ENCODE measurements at regions not wholly inside any gene's neighbourhood (a gene's known extent, or its start where the extent isn't known, plus 50 kb on each side); places are given as distances from the start of the nearest gene placed in this dataset.

- Histone ChIP-seq H3K79me2 (ENCODE audit: control insufficient read depth, low read length) (no peaks in the 10 kb centered on the region), H3K4me2 (ENCODE audit: low read length) (no peak overlapping the region), H3K9me3 (ENCODE audit: control insufficient read depth, insufficient read depth, low read length) (no peaks in the 10 kb centered on the region), H3K4me1 (ENCODE audit: control insufficient read depth, low read length) (peaks cover 2% of the 10 kb centered on the region), H3K27ac (ENCODE audit: low read depth, low read length) (no peak overlapping the region), H3K9me2 (replicated peaks; ENCODE audit: control insufficient read depth, low read length) (no peaks in the 10 kb centered on the region), H3K36me3 (ENCODE audit: control insufficient read depth, low read length) (no peaks in the 10 kb centered on the region), H3F3A (ENCODE audit: control insufficient read depth, insufficient read depth) (no peaks in the 10 kb centered on the region), H3K27me3 (ENCODE audit: control insufficient read depth, low read length) (no peaks in the 10 kb centered on the region), H3K4me3 (ENCODE audit: low read length) (no peak overlapping the region), H4K20me1 (ENCODE audit: control insufficient read depth, insufficient read depth, low read depth, low read length) (no peaks in the 10 kb centered on the region)
- TF ChIP-seq, protein P1, sequence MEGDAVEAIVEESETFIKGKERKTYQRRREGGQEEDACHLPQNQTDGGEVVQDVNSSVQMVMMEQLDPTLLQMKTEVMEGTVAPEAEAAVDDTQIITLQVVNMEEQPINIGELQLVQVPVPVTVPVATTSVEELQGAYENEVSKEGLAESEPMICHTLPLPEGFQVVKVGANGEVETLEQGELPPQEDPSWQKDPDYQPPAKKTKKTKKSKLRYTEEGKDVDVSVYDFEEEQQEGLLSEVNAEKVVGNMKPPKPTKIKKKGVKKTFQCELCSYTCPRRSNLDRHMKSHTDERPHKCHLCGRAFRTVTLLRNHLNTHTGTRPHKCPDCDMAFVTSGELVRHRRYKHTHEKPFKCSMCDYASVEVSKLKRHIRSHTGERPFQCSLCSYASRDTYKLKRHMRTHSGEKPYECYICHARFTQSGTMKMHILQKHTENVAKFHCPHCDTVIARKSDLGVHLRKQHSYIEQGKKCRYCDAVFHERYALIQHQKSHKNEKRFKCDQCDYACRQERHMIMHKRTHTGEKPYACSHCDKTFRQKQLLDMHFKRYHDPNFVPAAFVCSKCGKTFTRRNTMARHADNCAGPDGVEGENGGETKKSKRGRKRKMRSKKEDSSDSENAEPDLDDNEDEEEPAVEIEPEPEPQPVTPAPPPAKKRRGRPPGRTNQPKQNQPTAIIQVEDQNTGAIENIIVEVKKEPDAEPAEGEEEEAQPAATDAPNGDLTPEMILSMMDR (IDR thresholded peaks at IDR 0.05; ENCODE audit: low read depth, low read length, poor library complexity, severe bottlenecking), result no peak
- TF ChIP-seq EZH2phosphoT487 (IDR thresholded peaks at IDR 0.05; ENCODE audit: borderline replicate concordance, low read length), result no peak
Measured at GRCh38 chr1:8219530-8219929, 98.4 kb upstream of the SLC45A1 start.

DNA sequence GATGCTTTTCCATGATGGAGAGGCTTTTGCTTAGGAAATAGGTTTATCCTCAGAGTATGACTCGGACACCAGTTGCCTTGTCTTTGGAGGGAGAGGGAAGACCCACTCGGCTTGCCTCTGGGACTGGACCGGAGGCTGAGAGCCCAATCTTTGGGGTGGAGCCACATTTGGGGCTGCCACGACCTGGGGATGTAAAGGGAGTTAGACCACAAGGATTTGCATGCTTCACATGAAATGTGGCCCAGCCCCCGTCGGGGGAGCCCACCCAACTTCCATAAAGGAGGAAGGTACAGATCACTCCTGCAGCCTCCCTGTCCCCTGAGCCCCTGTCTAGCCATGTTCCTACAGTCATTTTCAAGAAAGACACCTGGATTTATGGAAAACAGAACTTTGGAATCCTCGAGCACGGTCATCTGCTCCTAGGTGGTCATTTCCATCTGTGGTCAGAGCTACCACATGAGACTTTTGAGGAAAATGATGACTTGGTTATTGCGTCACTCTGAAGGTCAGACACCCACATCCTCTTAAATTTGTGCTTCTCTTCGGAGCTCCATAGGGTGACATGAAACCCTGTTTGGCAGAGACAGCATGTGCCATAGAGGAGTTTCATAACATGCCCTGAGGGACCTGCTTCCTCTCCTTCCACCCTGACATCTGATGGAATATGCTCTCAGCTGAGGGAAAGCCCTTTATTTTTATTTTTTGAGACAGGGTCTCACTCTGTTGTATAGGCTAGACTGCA is 99.4 kb upstream of the SLC45A1 start:
- Histone ChIP-seq H3K27me3 (ENCODE audit: control insufficient read depth, low read length) (no peaks in the 10 kb centered on the region), H3K79me2 (ENCODE audit: control insufficient read depth, low read length) (no peaks in the 10 kb centered on the region), H4K20me1 (ENCODE audit: control insufficient read depth, insufficient read depth, low read depth, low read length) (no peaks in the 10 kb centered on the region), H3K9me3 (ENCODE audit: control insufficient read depth, insufficient read depth, low read length) (no peaks in the 10 kb centered on the region), H3K27ac (ENCODE audit: low read depth, low read length) (no peak overlapping the region), H3F3A (ENCODE audit: control insufficient read depth, insufficient read depth) (no peaks in the 10 kb centered on the region), H3K9me2 (replicated peaks; ENCODE audit: control insufficient read depth, low read length) (no peaks in the 10 kb centered on the region), H3K4me1 (ENCODE audit: control insufficient read depth, low read length) (no peaks in the 10 kb centered on the region), H3K36me3 (ENCODE audit: control insufficient read depth, low read length) (no peaks in the 10 kb centered on the region), H3K4me2 (ENCODE audit: low read length) (no peak overlapping the region), H3K4me3 (ENCODE audit: low read length) (no peak overlapping the region)
- no peak for TF ChIP-seq EZH2phosphoT487 (IDR thresholded peaks at IDR 0.05; ENCODE audit: borderline replicate concordance, low read length)
- TF ChIP-seq, protein P1 (IDR thresholded peaks at IDR 0.05; ENCODE audit: low read depth, low read length, poor library complexity, severe bottlenecking), result no peak

DNA sequence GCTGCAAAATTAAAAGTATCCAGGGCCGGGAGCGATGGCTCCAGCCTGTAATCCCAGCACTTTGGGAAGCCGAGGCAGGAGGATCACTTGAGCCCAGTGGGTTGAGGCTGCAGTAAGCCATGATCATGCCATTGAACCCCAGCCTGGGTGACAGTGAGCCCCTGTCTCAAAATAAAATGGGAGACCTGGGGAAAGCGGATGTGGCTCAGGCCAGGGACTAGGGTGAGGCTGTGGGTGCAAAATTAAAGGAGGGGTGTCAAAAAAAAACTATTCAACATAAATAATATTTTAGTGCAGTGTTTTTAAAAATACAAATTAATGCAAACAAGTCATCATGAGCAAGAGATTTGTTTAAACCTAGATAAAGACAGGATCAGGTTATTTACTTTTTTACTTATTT is 100.1 kb upstream of the SLC45A1 start:
- no peaks in the 10 kb centered on the region for H3K9me3 ChIP-seq (ENCODE audit: control insufficient read depth, insufficient read depth, low read length)
- TF ChIP-seq EZH2phosphoT487 (IDR thresholded peaks at IDR 0.05; ENCODE audit: borderline replicate concordance, low read length), result no peak
- TF ChIP-seq, protein P1 (IDR thresholded peaks at IDR 0.05; ENCODE audit: low read depth, low read length, poor library complexity, severe bottlenecking), result no peak
- H4K20me1 ChIP-seq (ENCODE audit: control insufficient read depth, insufficient read depth, low read depth, low read length), result no peaks in the 10 kb centered on the region
- H3K27ac ChIP-seq (ENCODE audit: low read depth, low read length), result no peak overlapping the region
- H3K4me3 ChIP-seq (ENCODE audit: low read length), result no peak overlapping the region
- H3K4me2 ChIP-seq (ENCODE audit: low read length), result no peak overlapping the region
- no peaks in the 10 kb centered on the region for H3K4me1 ChIP-seq (ENCODE audit: control insufficient read depth, low read length)
- no peaks in the 10 kb centered on the region for H3K27me3 ChIP-seq (ENCODE audit: control insufficient read depth, low read length)
- no peaks in the 10 kb centered on the region for H3F3A ChIP-seq (ENCODE audit: control insufficient read depth, insufficient read depth)
- no peaks in the 10 kb centered on the region for H3K9me2 ChIP-seq (replicated peaks; ENCODE audit: control insufficient read depth, low read length)
- no peaks in the 10 kb centered on the region for H3K36me3 ChIP-seq (ENCODE audit: control insufficient read depth, low read length)
- H3K79me2 ChIP-seq (ENCODE audit: control insufficient read depth, low read length), result no peaks in the 10 kb centered on the region
